ENCODE measurements at regions not wholly inside any gene's neighbourhood (a gene's known extent, or its start where the extent isn't known, plus 50 kb on each side); places are given as distances from the start of the nearest gene placed in this dataset.

GRCh38 chr18:22831441-22831904 is 101.7 kb upstream of the RBBP8 start:
- ATAC-seq (peak; percentile 17 to 50), DNase-seq (no peak)
- H3K27me3 ChIP-seq (ENCODE audit: low read depth): no peaks in the 10 kb centered on the region
- intact Hi-C loops (cut with DNase I): no loop called here
- H3K4me1 ChIP-seq: no peaks in the 10 kb centered on the region
- H3K4me3 ChIP-seq: no peak overlapping the region
- no peaks in the 10 kb centered on the region for H3K36me3 ChIP-seq
- no peak for TF ChIP-seq CTCF (IDR thresholded peaks at IDR 0.05)
- no peak overlapping the region for H3K27ac ChIP-seq
- no peaks in the 10 kb centered on the region for H3K9me3 ChIP-seq

GRCh38 chr18:22836932-22837331 is 96.2 kb upstream of the RBBP8 start:
- intact Hi-C loops (cut with DNase I): no loop called here
- H3K4me1 ChIP-seq: no peaks in the 10 kb centered on the region
- no peak for TF ChIP-seq CTCF (IDR thresholded peaks at IDR 0.05)
- ATAC-seq: no peak
- no peaks in the 10 kb centered on the region for H3K9me3 ChIP-seq
- no peaks in the 10 kb centered on the region for H3K27me3 ChIP-seq (ENCODE audit: low read depth)
- no peaks in the 10 kb centered on the region for H3K36me3 ChIP-seq
- no peak overlapping the region for H3K27ac ChIP-seq
- no peak overlapping the region for H3K4me3 ChIP-seq
- no peak for DNase-seq

- intact Hi-C loops (cut with DNase I): no loop called here
- TF ChIP-seq CTCF (IDR thresholded peaks at IDR 0.05): no peak
These were observed 94.9 kb upstream of the RBBP8 start for GRCh38 chr18:22838221-22838620.

GRCh38 chr18:22838639-22839277 is 94.4 kb upstream of the RBBP8 start:
- H3K27me3 ChIP-seq (ENCODE audit: low read depth): no peaks in the 10 kb centered on the region
- ATAC-seq (peak in 1 of 2 donors; percentile 37), DNase-seq (no peak)
- H3K4me3 ChIP-seq: no peak overlapping the region
- H3K4me1 ChIP-seq: no peaks in the 10 kb centered on the region
- no peak for TF ChIP-seq CTCF (IDR thresholded peaks at IDR 0.05)
- intact Hi-C loops (cut with DNase I): no loop called here
- H3K9me3 ChIP-seq: no peaks in the 10 kb centered on the region
- no peaks in the 10 kb centered on the region for H3K36me3 ChIP-seq
- no peak overlapping the region for H3K27ac ChIP-seq

More at GRCh38 chr18:22838221-22838620, 94.9 kb upstream of the RBBP8 start:
- Histone ChIP-seq H3K27ac (no peak overlapping the region), H3K9me3 (no peaks in the 10 kb centered on the region), H3K4me1 (no peaks in the 10 kb centered on the region), H3K27me3 (ENCODE audit: low read depth) (no peaks in the 10 kb centered on the region), H3K36me3 (no peaks in the 10 kb centered on the region), H3K4me3 (no peak overlapping the region)
- no peak for ATAC-seq
- DNase-seq: no peak

- H3K9me3 ChIP-seq: no peaks in the 10 kb centered on the region
- no peaks in the 10 kb centered on the region for H3K4me1 ChIP-seq
- DNase-seq (no peak), ATAC-seq (no peak)
- H3K36me3 ChIP-seq: no peaks in the 10 kb centered on the region
- TF ChIP-seq CTCF (IDR thresholded peaks at IDR 0.05): no peak
- intact Hi-C loops (cut with DNase I): no loop called here
- no peaks in the 10 kb centered on the region for H3K27me3 ChIP-seq (ENCODE audit: low read depth)
- H3K4me3 ChIP-seq: no peak overlapping the region
- H3K27ac ChIP-seq: no peak overlapping the region
These were observed 93.7 kb upstream of the RBBP8 start for GRCh38 chr18:22839340-22839821.
